GM23338 (cell line): ENCODE measurements at regions not wholly inside any gene's neighbourhood (a gene's known extent, or its start where the extent isn't known, plus 50 kb on each side); places are given as distances from the start of the nearest gene placed in this dataset.
A peak's percentile ranks its signal among the peaks of the same experiment; 100 is the strongest.

Source experiments
- ATAC-seq: fragments of 200-7000 bp; cut with Tn5 transposase; 3 replicates; pipeline ENCODE4 v1.9.1; 2020
- DNase-seq: peaks from one replicate; pipeline ENCODE4 v3.0.0-alpha.2; 2015; ENCODE audit warnings: low spot score
- H2AFZ ChIP-seq: fragments of 200-600 bp; sonication (generic); 2 replicates; pipeline ENCODE4 v1.8.0; 2016; ENCODE audit warnings: antibody characterized with exemption, mild to moderate bottlenecking, moderate library complexity
- H3F3A ChIP-seq: fragments of 200-600 bp; sonication (generic); replicated peaks from 2 replicates; pipeline ENCODE4 v1.8.0; 2017; ENCODE audit warnings: antibody characterized with exemption, mixed run types, low read depth
- H3K27ac ChIP-seq: fragments of 200-600 bp; sonication (generic); 2 replicates; pipeline ENCODE4 v1.6.1; 2016; ENCODE audit warnings: low read depth
- H3K27me3 ChIP-seq: fragments of 200-600 bp; sonication (generic); 2 replicates; pipeline ENCODE4 v1.8.0; 2016; ENCODE audit warnings: mild to moderate bottlenecking, mixed run types, moderate library complexity; ENCODE audit not compliant: insufficient read depth
- H3K36me3 ChIP-seq: fragments of 200-600 bp; sonication (generic); 2 replicates; pipeline ENCODE4 v1.8.0; 2016; ENCODE audit warnings: mild to moderate bottlenecking; ENCODE audit not compliant: insufficient read depth
- H3K4me1 ChIP-seq: fragments of 200-600 bp; sonication (generic); 2 replicates; pipeline ENCODE4 v1.8.0; 2016; ENCODE audit warnings: mild to moderate bottlenecking, moderate library complexity; ENCODE audit not compliant: insufficient read depth
- H3K4me2 ChIP-seq: fragments of 200-600 bp; sonication (generic); 2 replicates; pipeline ENCODE4 v1.7.1; 2017; ENCODE audit warnings: mixed run types
- H3K4me3 ChIP-seq: fragments of 200-600 bp; sonication (generic); 2 replicates; pipeline ENCODE4 v1.6.1; 2016; ENCODE audit warnings: mixed run types
- H3K79me2 ChIP-seq: fragments of 200-600 bp; sonication (generic); replicated peaks from 2 replicates; pipeline ENCODE4 v1.8.0; 2017; ENCODE audit warnings: mild to moderate bottlenecking; ENCODE audit not compliant: insufficient read depth
- H3K9me2 ChIP-seq: fragments of 200-600 bp; sonication (generic); 2 replicates; pipeline ENCODE4 v1.8.0; 2017; ENCODE audit not compliant: insufficient read depth
- H4K20me1 ChIP-seq: fragments of 200-600 bp; sonication (generic); replicated peaks from 2 replicates; pipeline ENCODE4 v1.8.0; 2017; ENCODE audit warnings: mild to moderate bottlenecking; ENCODE audit not compliant: insufficient read depth
- H3K27ac Mint-ChIP-seq: 2 replicates; pipeline ENCODE4 v1.8.0; 2020; ENCODE audit warnings: inconsistent platforms, mild to moderate bottlenecking, moderate library complexity, mixed read lengths
- H3K27me3 Mint-ChIP-seq: 3 replicates; pipeline ENCODE4 v1.8.0; 2022; ENCODE audit warnings: low read depth, mild to moderate bottlenecking, moderate library complexity, mixed read lengths, inconsistent platforms; ENCODE audit not compliant: insufficient read depth, poor library complexity
- H3K36me3 Mint-ChIP-seq: 3 replicates; pipeline ENCODE4 v1.8.0; 2021; ENCODE audit warnings: low read depth, mild to moderate bottlenecking, inconsistent platforms, moderate library complexity, mixed read lengths
- H3K4me1 Mint-ChIP-seq: 3 replicates; pipeline ENCODE4 v1.8.0; 2020; ENCODE audit warnings: mild to moderate bottlenecking, inconsistent platforms, mixed read lengths
- H3K4me3 Mint-ChIP-seq: 3 replicates; pipeline ENCODE4 v1.8.0; 2021; ENCODE audit warnings: moderate library complexity, mild to moderate bottlenecking, inconsistent platforms, mixed read lengths
- H3K9me3 Mint-ChIP-seq: 3 replicates; pipeline ENCODE4 v1.8.0; 2020; ENCODE audit warnings: moderate library complexity, mild to moderate bottlenecking, inconsistent platforms, mixed read lengths
- ETS1 ChIP-seq: IDR thresholded peaks from 2 replicates; pipeline ENCODE4 v1.6.1; 2016; ENCODE audit warnings: antibody characterized with exemption
- EZH2 ChIP-seq: fragments of 200-600 bp; sonication (generic); IDR thresholded peaks from one replicate; pipeline ENCODE4 v1.8.0; 2017; ENCODE audit warnings: antibody characterized with exemption, mild to moderate bottlenecking, low read depth; ENCODE audit not compliant: unreplicated experiment
- EZH2phosphoT487 ChIP-seq: fragments of 200-600 bp; sonication (generic); IDR thresholded peaks from one replicate; pipeline ENCODE4 v1.8.1; 2018; ENCODE audit warnings: antibody characterized with exemption; ENCODE audit not compliant: unreplicated experiment
- ZNF331 ChIP-seq: fragments of 250-450 bp; sonication (Bioruptor Pico); IDR thresholded peaks from 2 replicates; pipeline ENCODE4 v1.5.0; 2020; ENCODE audit warnings: low read depth, mild to moderate bottlenecking, moderate library complexity
- ZNF462 ChIP-seq: fragments of 250-450 bp; sonication (Bioruptor Pico); IDR thresholded peaks from 2 replicates; pipeline ENCODE4 v1.5.0; 2020; ENCODE audit warnings: mild to moderate bottlenecking, moderate library complexity

GRCh38 chr4:138320030-138320429, 77.9 kb upstream of the SLC7A11 start (continued):
- TF ChIP-seq EZH2phosphoT487 (no peak), ZNF462 (no peak), ZNF331 (CRISPR knock-in tag) (no peak), EZH2 (no peak)

- Histone ChIP-seq H3K27me3 (no peaks in the 10 kb centered on the region), H3F3A (no peaks in the 10 kb centered on the region), H2AFZ (0 out of 2 replicates have a peak overlapping the region, but pooled peaks have one; percentile 4), H3K4me2 (peak overlapping the region; percentile 24; the same call in 1 of the 2 replicates), H3K9me2 (no peaks in the 10 kb centered on the region; the same call in 1 of the 2 replicates), H3K4me3 (no peak overlapping the region), H3K27ac (no peak overlapping the region), H3K36me3 (no peaks in the 10 kb centered on the region), H3K79me2 (no peaks in the 10 kb centered on the region), H4K20me1 (no peaks in the 10 kb centered on the region), H3K4me1 (peaks cover 13% of the 10 kb centered on the region)
- H3K4me3 Mint-ChIP-seq, result no peak overlapping the region; the same call in 2 of the 3 replicates
- H3K27me3 Mint-ChIP-seq, result no peaks in the 10 kb centered on the region
- ATAC-seq (peak; percentile 38; the same call in 2 of the 3 replicates), DNase-seq (no peak)
- H3K36me3 Mint-ChIP-seq, result no peaks in the 10 kb centered on the region
- H3K4me1 Mint-ChIP-seq, result peaks cover 22% of the 10 kb centered on the region
- peak overlapping the region; percentile 38; the same call in 1 of the 2 replicates for H3K27ac Mint-ChIP-seq
- H3K9me3 Mint-ChIP-seq, result no peaks in the 10 kb centered on the region
- no peak for TF ChIP-seq ETS1
- no peak for TF ChIP-seq ZNF462
These were observed 75.1 kb upstream of the SLC7A11 start for GRCh38 chr4:138317175-138317748.
